SHP77 treated with DMSO at 0.1 percent for 48 hours (cell line): ENCODE measurements at regions not wholly inside any gene's neighbourhood (a gene's known extent, or its start where the extent isn't known, plus 50 kb on each side); places are given as distances from the start of the nearest gene placed in this dataset.
"Not testable (repeated sequence)": the region's sequence is repeated elsewhere in the genome, so short reads cannot be mapped to it uniquely, and the experiment has no call there.

ENCODE experiments used
- DNase-seq: peaks from one replicate; lab custom pipeline; 2025; lab: John Stamatoyannopoulos, UW

DNA sequence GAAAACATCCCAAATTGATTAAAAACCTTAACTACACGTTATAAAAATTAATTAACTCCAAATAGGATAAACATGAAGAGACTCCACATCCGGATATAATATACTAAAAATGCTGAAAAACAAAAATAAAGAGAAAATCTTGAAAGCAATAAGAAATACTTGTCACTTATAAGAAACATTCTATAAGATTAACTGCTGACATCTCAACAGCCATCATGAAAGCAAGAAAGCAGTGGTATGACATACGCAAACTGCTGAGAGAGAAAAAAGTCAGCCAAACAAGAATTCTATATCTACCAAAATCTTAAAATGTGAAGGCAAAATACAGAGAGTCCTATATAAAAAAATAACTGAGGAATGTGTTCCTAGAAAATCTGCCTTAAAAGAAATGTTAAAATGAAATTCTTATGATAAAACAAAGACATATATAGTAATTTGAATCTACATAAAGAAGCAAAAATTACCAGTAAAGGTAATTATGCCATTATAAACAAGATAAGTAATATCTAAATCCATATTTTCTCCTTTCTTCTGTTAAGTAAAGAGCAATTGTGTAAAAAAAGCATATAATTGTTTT is 1851.1 kb downstream of the PCDH9 start:
- no peak for DNase-seq

DNA sequence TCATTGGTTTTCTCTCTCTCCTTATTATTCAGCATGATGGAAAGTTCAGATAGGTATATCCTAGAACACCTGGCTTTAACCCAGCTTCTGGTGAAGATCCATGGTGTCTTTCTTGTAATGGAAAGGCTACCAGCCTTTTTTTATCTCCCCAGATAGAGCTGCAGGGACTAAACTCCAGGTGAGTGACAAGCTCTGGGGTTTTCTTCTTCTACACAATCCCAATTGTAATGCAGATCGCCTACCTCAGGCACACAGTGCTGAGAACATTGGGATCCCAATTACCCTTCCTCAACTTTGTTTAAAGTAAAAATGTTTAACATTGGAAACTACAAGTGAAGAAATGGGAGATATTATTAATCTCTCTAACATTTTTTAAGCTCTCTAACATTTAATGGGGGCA is 1851.7 kb downstream of the PCDH9 start:
- DNase-seq = no peak

GRCh38 chr13:65368832-65369231 is 1861.3 kb downstream of the PCDH9 start:
- DNase-seq = no peak

GRCh38 chr13:65353951-65354350 is 1876.2 kb downstream of the PCDH9 start:
- no peak for DNase-seq

GRCh38 chr13:65353150-65353549 is 1877.0 kb downstream of the PCDH9 start:
- DNase-seq = not testable (repeated sequence)

- DNase-seq = no peak
These were observed 1882.6 kb downstream of the PCDH9 start for GRCh38 chr13:65347420-65348030.

DNA sequence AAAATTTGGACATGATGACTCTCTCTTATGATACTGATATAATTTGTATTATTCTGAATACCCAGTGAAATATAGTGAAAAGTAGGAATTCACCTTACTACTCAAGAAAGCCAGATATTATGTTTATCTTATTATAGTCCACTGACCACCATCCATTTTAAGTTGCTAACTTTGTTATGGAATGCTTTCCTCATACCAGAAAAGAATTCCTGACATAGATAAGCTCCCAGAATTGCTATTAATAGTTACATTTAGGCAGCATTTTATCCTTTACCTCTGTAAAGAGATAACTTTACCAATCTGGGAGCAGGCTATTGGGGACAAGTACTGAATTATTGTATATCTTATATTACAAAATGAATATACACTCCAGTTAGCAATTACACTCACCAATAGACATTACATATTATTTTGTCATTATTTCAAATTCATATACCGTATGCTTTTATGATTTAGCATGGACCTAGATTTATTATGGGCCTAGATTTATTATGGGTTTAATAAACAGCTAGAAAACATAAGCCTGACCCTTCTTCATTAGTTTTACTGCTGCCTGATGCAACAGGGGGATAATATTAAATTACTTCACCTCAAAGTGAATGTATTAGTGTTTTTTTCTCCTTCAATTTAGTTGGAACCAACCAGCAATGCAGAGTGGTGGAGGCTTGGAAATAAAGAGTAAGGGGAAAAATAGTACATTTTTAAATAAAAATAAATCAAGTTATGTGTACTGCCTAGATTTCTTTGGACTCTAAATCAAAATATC is 1886.1 kb downstream of the PCDH9 start:
- DNase-seq = no peak

- no peak for DNase-seq
These were observed 1887.4 kb downstream of the PCDH9 start for GRCh38 chr13:65342541-65343337.

DNA sequence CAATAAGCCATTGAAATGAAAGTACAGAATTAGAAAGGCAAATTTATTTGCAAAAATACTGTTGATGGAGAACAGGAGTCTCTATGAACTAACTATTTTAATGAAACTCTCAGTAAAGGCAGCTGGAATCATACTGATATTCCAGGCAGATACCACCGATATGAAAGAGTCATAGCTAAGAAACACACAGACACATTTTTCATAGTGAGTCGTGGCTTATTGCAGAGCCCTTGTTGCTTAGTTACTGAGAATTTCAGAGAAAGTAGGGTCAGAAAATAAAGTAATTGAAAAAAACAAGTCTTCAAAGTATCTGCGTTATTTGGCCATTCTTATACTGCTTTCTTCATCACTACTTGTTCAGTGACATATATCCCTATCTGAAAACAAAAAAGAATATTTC is 1890.9 kb downstream of the PCDH9 start:
- DNase-seq = no peak

GRCh38 chr13:65336916-65337315 is 1893.2 kb downstream of the PCDH9 start:
- DNase-seq = no peak

GRCh38 chr13:65336087-65336749 is 1893.9 kb downstream of the PCDH9 start:
- no peak for DNase-seq

GRCh38 chr13:65330691-65331090 is 1899.4 kb downstream of the PCDH9 start:
- DNase-seq = no peak

- DNase-seq = no peak
These were observed 1899.8 kb downstream of the PCDH9 start for GRCh38 chr13:65330287-65330686.

DNA sequence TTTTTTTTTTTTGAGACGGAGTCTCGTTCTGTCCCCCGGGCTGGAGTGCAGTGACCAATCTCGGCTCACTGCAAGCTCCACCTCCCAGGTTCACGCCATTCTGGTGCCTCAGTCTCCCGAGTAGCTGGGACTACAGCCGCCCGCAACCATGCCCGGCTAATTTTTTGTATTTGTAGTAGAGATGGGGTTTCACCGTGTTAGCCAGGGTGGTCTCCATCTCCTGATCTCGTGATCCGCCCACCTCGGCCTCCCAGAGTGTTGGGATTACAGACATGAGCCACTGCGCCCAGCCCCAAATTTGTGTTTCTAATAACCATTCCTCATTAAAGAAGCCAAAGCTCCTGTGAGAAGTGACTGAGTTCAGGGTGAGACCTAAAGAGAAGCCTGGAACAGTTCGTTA is 1906.9 kb downstream of the PCDH9 start:
- DNase-seq = not testable (repeated sequence)

GRCh38 chr13:65321423-65321822 is 1908.7 kb downstream of the PCDH9 start:
- not testable (repeated sequence) for DNase-seq

DNA sequence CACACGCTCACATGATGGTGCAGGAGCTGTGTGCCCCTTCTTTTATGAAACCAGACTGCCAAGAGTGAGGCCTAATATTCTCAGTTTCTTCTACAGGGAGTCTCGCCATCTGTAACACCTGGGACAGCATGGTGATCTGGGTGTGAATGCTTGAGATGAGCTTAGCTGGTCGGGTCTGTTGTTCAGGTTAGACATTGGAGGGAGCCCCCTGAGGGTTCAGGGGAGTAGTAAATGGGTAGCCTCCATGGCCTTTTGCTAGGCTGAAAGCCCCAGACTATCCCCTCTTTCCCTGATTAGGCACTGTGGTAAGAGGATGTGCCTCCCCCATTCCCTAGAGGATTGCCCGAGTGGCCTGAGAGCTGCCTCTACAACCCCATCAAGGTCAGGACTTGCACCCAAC is 1916.1 kb downstream of the PCDH9 start:
- no peak for DNase-seq

DNA sequence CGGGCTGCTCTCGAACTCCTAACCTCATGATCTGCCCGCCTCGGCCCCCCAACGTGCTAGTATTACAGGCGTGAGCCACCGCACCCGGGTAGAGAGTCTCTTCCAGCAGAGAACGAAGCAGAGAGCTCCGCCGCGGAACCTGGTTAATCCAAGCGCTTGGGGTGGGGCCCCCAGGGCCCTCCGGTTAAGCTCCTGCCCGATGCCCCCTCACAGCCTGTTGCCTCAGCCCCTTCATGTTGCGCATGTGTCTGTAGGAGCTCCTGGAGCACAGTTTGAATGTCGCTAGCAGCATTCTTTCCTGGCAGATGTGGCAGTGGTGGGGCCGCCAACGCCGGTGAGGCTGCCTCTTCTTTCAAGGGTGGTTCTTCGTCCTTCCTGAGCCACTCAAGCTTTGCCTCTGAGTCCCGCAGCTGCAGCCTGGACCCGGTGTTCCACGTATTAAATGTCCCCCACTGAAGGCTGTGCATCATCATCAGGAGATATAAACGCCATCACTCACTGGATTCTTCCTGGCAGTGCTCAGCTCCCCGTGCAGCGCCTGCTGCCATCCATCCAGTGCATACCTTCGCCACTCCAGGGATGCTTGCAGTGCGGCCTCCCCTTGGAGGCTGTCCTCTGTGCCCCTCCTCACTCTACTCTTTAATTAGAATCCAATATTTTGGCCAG is 1919.3 kb downstream of the PCDH9 start:
- no peak for DNase-seq

DNA sequence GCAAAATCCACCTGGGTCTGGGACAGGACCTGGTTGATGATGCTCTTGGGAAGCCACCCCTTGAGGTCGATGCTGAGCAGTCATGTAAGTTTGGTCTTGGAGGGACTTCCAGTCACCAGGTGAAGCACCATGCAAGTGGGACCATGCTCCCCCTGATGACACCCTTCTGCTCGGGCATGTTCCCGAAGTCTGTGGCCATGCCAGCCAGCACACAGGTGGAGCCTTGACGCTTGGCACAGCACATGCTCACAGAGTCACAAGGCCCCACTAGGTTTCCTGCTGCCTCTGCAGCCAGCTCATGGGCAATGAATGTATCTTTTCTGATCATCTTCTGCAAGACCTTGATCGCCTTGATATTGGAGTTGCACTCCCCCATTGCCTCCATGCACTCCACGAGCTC is 1920.2 kb downstream of the PCDH9 start:
- DNase-seq = no peak

DNA sequence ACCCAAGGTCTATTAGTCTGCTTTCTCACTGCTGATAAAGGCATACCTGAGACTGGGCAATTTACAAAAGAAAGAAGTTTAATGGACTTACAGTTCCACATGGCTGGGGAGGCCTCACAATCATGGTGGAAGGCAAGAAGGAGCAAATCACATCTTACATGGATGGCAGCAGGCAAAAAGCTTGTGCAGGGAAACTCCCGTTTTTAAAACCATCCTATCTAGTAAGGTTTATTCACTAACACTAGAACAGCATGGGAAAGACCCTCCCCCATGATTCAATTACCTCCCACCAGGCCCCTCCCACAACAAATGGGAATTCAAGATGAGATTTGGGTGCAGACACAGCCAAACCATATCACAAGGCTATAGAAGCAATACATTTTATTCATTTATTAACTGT is 1921.4 kb downstream of the PCDH9 start:
- not testable (repeated sequence) for DNase-seq

DNA sequence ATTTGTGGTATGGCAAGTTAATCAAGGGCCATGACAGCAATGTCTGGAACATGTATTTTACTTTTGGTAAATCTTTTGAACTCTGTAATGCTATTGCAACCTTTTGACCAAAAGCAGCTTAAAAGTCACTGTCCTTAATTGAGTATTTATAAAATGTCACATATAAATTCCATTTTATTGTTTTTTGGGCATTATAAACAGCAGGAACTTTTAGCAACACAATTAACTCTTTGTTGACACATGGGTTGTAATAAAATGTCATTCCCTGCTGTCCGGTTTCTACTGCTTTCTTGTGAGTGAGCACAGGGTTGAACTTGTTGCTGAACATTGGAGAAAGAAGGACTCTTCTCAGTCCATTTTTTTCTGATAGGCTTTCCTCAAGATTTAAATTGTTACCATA is 1923.1 kb downstream of the PCDH9 start:
- no peak for DNase-seq

DNA sequence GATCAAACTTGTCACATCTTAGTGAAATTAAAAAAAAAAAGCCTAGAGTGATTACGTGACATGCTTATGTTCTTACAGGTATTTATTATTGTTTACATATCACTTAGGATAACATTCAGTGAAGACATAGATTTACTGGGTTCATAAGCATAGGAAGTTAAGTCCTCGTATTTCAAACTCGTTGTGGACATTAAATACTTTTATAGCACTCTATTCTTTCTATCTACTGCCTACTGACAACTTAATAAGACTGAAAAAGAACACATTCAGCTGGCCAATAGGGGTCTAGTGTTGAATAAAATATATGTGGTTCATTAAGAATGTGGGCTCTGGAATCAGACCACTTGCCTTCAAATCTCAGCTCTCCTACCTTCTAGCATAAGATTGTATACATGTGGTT is 1927.4 kb downstream of the PCDH9 start:
- no peak for DNase-seq

DNA sequence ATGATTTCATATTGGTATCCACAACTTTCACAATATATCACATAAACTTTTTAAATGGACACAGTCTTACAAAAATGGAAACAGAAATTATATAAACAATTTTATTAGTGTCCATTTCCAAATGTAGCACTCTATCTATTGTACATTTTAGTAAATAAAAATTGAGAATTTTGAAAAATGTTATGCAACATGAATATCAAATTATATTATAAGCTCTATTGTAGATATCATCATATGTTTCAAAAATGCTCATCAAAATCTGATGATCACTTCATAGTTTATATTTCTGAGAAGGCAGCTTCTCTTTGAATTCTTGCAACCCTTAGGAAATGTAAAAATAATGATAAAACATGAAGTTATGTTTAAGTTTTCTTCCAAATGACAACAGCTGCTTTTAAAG is 1928.6 kb downstream of the PCDH9 start:
- DNase-seq = no peak
